GM21528 (cell line): ENCODE measurements at regions not wholly inside any gene's neighbourhood (a gene's known extent, or its start where the extent isn't known, plus 50 kb on each side); places are given as distances from the start of the nearest gene placed in this dataset.
"Not testable (repeated sequence)": the region's sequence is repeated elsewhere in the genome, so short reads cannot be mapped to it uniquely, and the experiment has no call there.

Source experiments
- ATAC-seq: cut with Tn5 transposase; IDR thresholded peaks from one replicate; pipeline ENCODE4 v1.9.1; 2021; ENCODE audit warnings: mild to moderate bottlenecking, moderate library complexity; ENCODE audit not compliant: unreplicated experiment, low FRiP score

GRCh38 chr14:56351861-56352260, 227.7 kb upstream of the TMEM260 start:
- ATAC-seq: no peak

- no peak for ATAC-seq
Measured at GRCh38 chr14:56352999-56353398, 226.6 kb upstream of the TMEM260 start.

GRCh38 chr14:56357428-56357827, 222.2 kb upstream of the TMEM260 start:
- no peak for ATAC-seq

GRCh38 chr14:56358275-56358674, 221.3 kb upstream of the TMEM260 start:
- no peak for ATAC-seq

GRCh38 chr14:56358851-56359614, 220.6 kb upstream of the TMEM260 start:
- no peak for ATAC-seq

- ATAC-seq: not testable (repeated sequence)
Measured at GRCh38 chr14:56365663-56366062, 213.9 kb upstream of the TMEM260 start.

GRCh38 chr14:56367416-56367815, 212.2 kb upstream of the TMEM260 start:
- ATAC-seq: no peak

- ATAC-seq: no peak
Measured at GRCh38 chr14:56371737-56372136, 207.9 kb upstream of the TMEM260 start.

- ATAC-seq: no peak
Measured at GRCh38 chr14:56374421-56374820, 205.2 kb upstream of the TMEM260 start.

- no peak for ATAC-seq
Measured at GRCh38 chr14:56378046-56378445, 201.6 kb upstream of the TMEM260 start.

- no peak for ATAC-seq
Measured at GRCh38 chr14:56378475-56378877, 201.1 kb upstream of the TMEM260 start.

GRCh38 chr14:56379956-56380355, 199.6 kb upstream of the TMEM260 start:
- no peak for ATAC-seq

GRCh38 chr14:56386024-56386423, 193.6 kb upstream of the TMEM260 start:
- ATAC-seq: no peak

GRCh38 chr14:56390859-56391258, 188.7 kb upstream of the TMEM260 start:
- ATAC-seq: no peak

GRCh38 chr14:56394826-56395530, 184.6 kb upstream of the TMEM260 start:
- no peak for ATAC-seq

GRCh38 chr14:56400109-56400825, 179.3 kb upstream of the TMEM260 start:
- no peak for ATAC-seq

- ATAC-seq: no peak
Measured at GRCh38 chr14:56412468-56413434, 166.8 kb upstream of the TMEM260 start.

- ATAC-seq: no peak
Measured at GRCh38 chr14:56413721-56414120, 165.9 kb upstream of the TMEM260 start.

GRCh38 chr14:56414236-56414635, 165.4 kb upstream of the TMEM260 start:
- no peak for ATAC-seq

GRCh38 chr14:56416213-56416612, 163.4 kb upstream of the TMEM260 start:
- no peak for ATAC-seq
